DMS 273 treated with DMSO at 0.1 percent for 48 hours (cell line): ENCODE measurements at regions not wholly inside any gene's neighbourhood (a gene's known extent, or its start where the extent isn't known, plus 50 kb on each side); places are given as distances from the start of the nearest gene placed in this dataset.
"Not testable (repeated sequence)": the region's sequence is repeated elsewhere in the genome, so short reads cannot be mapped to it uniquely, and the experiment has no call there.

Source experiments
- DNase-seq: peaks from one replicate; lab custom pipeline; 2025; lab: John Stamatoyannopoulos, UW

GRCh38 chr6:1002989-1003388 is 308.9 kb upstream of the FOXQ1 start:
- no peak for DNase-seq

- no peak for DNase-seq
Observed at GRCh38 chr6:1001655-1002349, 308.9 kb upstream of the EXOC2 start.

- DNase-seq: no peak
Observed at GRCh38 chr6:999552-999951, 306.6 kb upstream of the EXOC2 start.

- no peak for DNase-seq
Observed at GRCh38 chr6:998551-998950, 305.6 kb upstream of the EXOC2 start.

- DNase-seq: no peak
Observed at GRCh38 chr6:996271-996852, 303.4 kb upstream of the EXOC2 start.

- no peak for DNase-seq
Observed at GRCh38 chr6:991192-991591, 298.3 kb upstream of the EXOC2 start.

- DNase-seq: no peak
Observed at GRCh38 chr6:984031-984430, 291.1 kb upstream of the EXOC2 start.

- no peak for DNase-seq
Observed at GRCh38 chr6:978937-979685, 286.2 kb upstream of the EXOC2 start.

- not testable (repeated sequence) for DNase-seq
Observed at GRCh38 chr6:977226-977625, 284.3 kb upstream of the EXOC2 start.

GRCh38 chr6:971981-972640 is 279.2 kb upstream of the EXOC2 start:
- DNase-seq: no peak

GRCh38 chr6:968791-969190 is 275.9 kb upstream of the EXOC2 start:
- no peak for DNase-seq

- no peak for DNase-seq
Observed at GRCh38 chr6:967701-968100, 274.8 kb upstream of the EXOC2 start.

- no peak for DNase-seq
Observed at GRCh38 chr6:965343-965742, 272.4 kb upstream of the EXOC2 start.

GRCh38 chr6:963456-963855 is 270.5 kb upstream of the EXOC2 start:
- DNase-seq: no peak

- DNase-seq: no peak
Observed at GRCh38 chr6:961407-961960, 268.5 kb upstream of the EXOC2 start.

- no peak for DNase-seq
Observed at GRCh38 chr6:960356-960755, 267.4 kb upstream of the EXOC2 start.

- peak; percentile 74 for DNase-seq
Observed at GRCh38 chr6:958488-958887, 265.5 kb upstream of the EXOC2 start.

GRCh38 chr6:951399-952181 is 258.7 kb upstream of the EXOC2 start:
- DNase-seq: no peak

- no peak for DNase-seq
Observed at GRCh38 chr6:947235-947934, 254.4 kb upstream of the EXOC2 start.

GRCh38 chr6:946546-946945 is 253.6 kb upstream of the EXOC2 start:
- no peak for DNase-seq
